CD4-positive, alpha-beta T cell (primary cell): ENCODE measurements at regions not wholly inside any gene's neighbourhood (a gene's known extent, or its start where the extent isn't known, plus 50 kb on each side); places are given as distances from the start of the nearest gene placed in this dataset.

ENCODE experiments used
- ATAC-seq: fragments of 200-7000 bp; cut with Tn5 transposase; one replicate; pipeline ENCODE4 v1.10.0; 2022; ENCODE audit warnings: mild to moderate bottlenecking; ENCODE audit not compliant: poor library complexity
- CTCF ChIA-PET: fragments of 350-600 bp; sonication (Branson Sonifier 250); formaldehyde crosslinking; loops from one replicate; lab custom pipeline; 2021; ENCODE audit warnings: antibody characterized with exemption, inconsistent platforms; lab: Charles Lee
- POLR2A ChIA-PET: fragments of 350-600 bp; sonication (Branson Sonifier 250); formaldehyde crosslinking; loops from one replicate; lab custom pipeline; 2021; ENCODE audit warnings: antibody characterized with exemption, inconsistent platforms; lab: Charles Lee
- DNase-seq, 14 experiments: peaks; one replicate each; pipeline ENCODE4 v3.0.0-alpha.2; 2013 to 2020; ENCODE audit warnings: mixed read lengths in 2 of 14
- H3K27ac ChIP-seq, 2 donors: one replicate each; pipeline versions ENCODE4 v1.5.1 to v1.7.0; 2013; ENCODE audit warnings: low read length in 2 of 2, low read depth in 1 of 2, mild to moderate bottlenecking in 1 of 2
- H3K27me3 ChIP-seq, 2 experiments: 1 replicate in 1 of 2; 2 replicates in 1 of 2; pipeline versions ENCODE4 v1.6.1 to v1.7.0; 2013; ENCODE audit warnings: low read length in 2 of 2, control low read depth in 1 of 2, mild to moderate bottlenecking in 1 of 2, moderate library complexity in 1 of 2; ENCODE audit not compliant: insufficient read depth in 2 of 2, control insufficient read depth in 1 of 2
- H3K36me3 ChIP-seq: one replicate; pipeline ENCODE4 v1.6.1; 2013; ENCODE audit warnings: low read length, control low read depth; ENCODE audit not compliant: insufficient read depth
- H3K4me1 ChIP-seq: one replicate; pipeline ENCODE4 v1.6.1; 2013; ENCODE audit warnings: low read length, control low read depth; ENCODE audit not compliant: insufficient read depth
- H3K4me3 ChIP-seq: one replicate; pipeline ENCODE4 v1.5.1; 2013; ENCODE audit warnings: mild to moderate bottlenecking, low read length, moderate library complexity
- H3K9me3 ChIP-seq, 2 experiments: 1 replicate in 1 of 2; 2 replicates in 1 of 2; pipeline versions ENCODE4 v1.6.1 to v1.7.0; 2013; ENCODE audit warnings: low read length in 2 of 2, mild to moderate bottlenecking in 2 of 2, control low read depth in 1 of 2, moderate library complexity in 1 of 2; ENCODE audit not compliant: control insufficient read depth in 1 of 2, insufficient read depth in 1 of 2
- H3K27ac Mint-ChIP-seq: one replicate; pipeline ENCODE4 v1.8.0; 2020; ENCODE audit warnings: mixed read lengths
- H3K27me3 Mint-ChIP-seq: one replicate; pipeline ENCODE4 v1.8.0; 2021; ENCODE audit warnings: mixed read lengths
- H3K36me3 Mint-ChIP-seq: one replicate; pipeline ENCODE4 v1.8.0; 2021; ENCODE audit warnings: low read depth, mixed read lengths
- H3K4me1 Mint-ChIP-seq: one replicate; pipeline ENCODE4 v1.8.0; 2021; ENCODE audit warnings: low read depth, mixed read lengths
- H3K4me3 Mint-ChIP-seq: one replicate; pipeline ENCODE4 v1.8.0; 2020; ENCODE audit warnings: mild to moderate bottlenecking, mixed read lengths
- H3K9me3 Mint-ChIP-seq: one replicate; pipeline ENCODE4 v1.8.0; 2020; ENCODE audit warnings: mixed read lengths
- CTCF ChIP-seq: fragments of 200-600 bp; IDR thresholded peaks from one replicate; pipeline ENCODE4 v1.8.0; 2022; ENCODE audit warnings: antibody characterized with exemption, mild to moderate bottlenecking
- intact Hi-C, 2 experiments: fragments of 100-400 bp; cut with DNase I in 1 of 2; cut with micrococcal nuclease in 1 of 2; formaldehyde crosslinking; loops; one replicate each; pipeline versions ENCODE4 v1.15.1 to v1.9.0; 2023 to 2025; cut with DNase I, micrococcal nuclease

- H3K9me3 Mint-ChIP-seq: no peaks in the 10 kb centered on the region
- Histone ChIP-seq H3K27ac (no peak overlapping the region), H3K4me3 (no peak overlapping the region), H3K36me3 (no peaks in the 10 kb centered on the region), H3K9me3 (no peaks in the 10 kb centered on the region), H3K27me3 (no peaks in the 10 kb centered on the region), H3K4me1 (no peaks in the 10 kb centered on the region)
- no peak overlapping the region for H3K27ac Mint-ChIP-seq
- DNase-seq: no peak
- CTCF ChIA-PET: no interaction called here
- no peaks in the 10 kb centered on the region for H3K4me1 Mint-ChIP-seq
- TF ChIP-seq CTCF: no peak
- H3K27me3 Mint-ChIP-seq: no peaks in the 10 kb centered on the region
- no peak overlapping the region for H3K4me3 Mint-ChIP-seq
- POLR2A ChIA-PET: no interaction called here
- intact Hi-C loops: no loop called here
- no peaks in the 10 kb centered on the region for H3K36me3 Mint-ChIP-seq
- ATAC-seq: no peak
These were observed 273.0 kb upstream of the SMC2 start for GRCh38 chr9:103821115-103821514.

- Histone ChIP-seq H3K9me3 (no peaks in the 10 kb centered on the region), H3K4me3 (no peak overlapping the region), H3K27me3 (no peaks in the 10 kb centered on the region), H3K4me1 (no peaks in the 10 kb centered on the region), H3K36me3 (no peaks in the 10 kb centered on the region), H3K27ac (no peak overlapping the region)
- ATAC-seq (no peak), DNase-seq (no peak)
- Mint-ChIP-seq H3K4me1 (no peaks in the 10 kb centered on the region), H3K4me3 (no peak overlapping the region), H3K27me3 (no peaks in the 10 kb centered on the region), H3K27ac (no peak overlapping the region), H3K36me3 (no peaks in the 10 kb centered on the region), H3K9me3 (peaks cover 3% of the 10 kb centered on the region)
- no peak for TF ChIP-seq CTCF
- ChIA-PET CTCF (no interaction called here), POLR2A (no interaction called here)
- intact Hi-C loops: no loop called here
These were observed 256.2 kb upstream of the SMC2 start for GRCh38 chr9:103837940-103838339.

GRCh38 chr9:103839197-103839596 is 254.9 kb upstream of the SMC2 start:
- TF ChIP-seq CTCF: no peak
- H3K9me3 Mint-ChIP-seq: peaks cover 6% of the 10 kb centered on the region

More at GRCh38 chr9:103839197-103839596, 254.9 kb upstream of the SMC2 start:
- Histone ChIP-seq H3K9me3 (no peaks in the 10 kb centered on the region), H3K4me3 (no peak overlapping the region), H3K36me3 (no peaks in the 10 kb centered on the region), H3K27me3 (no peaks in the 10 kb centered on the region), H3K4me1 (no peaks in the 10 kb centered on the region), H3K27ac (no peak overlapping the region)
- no peaks in the 10 kb centered on the region for H3K4me1 Mint-ChIP-seq
- H3K27me3 Mint-ChIP-seq: no peaks in the 10 kb centered on the region
- H3K27ac Mint-ChIP-seq: no peak overlapping the region
- DNase-seq: no peak
- intact Hi-C loops: no loop called here
- CTCF ChIA-PET: no interaction called here
- no peak for ATAC-seq
- no peaks in the 10 kb centered on the region for H3K36me3 Mint-ChIP-seq
- POLR2A ChIA-PET: no interaction called here
- H3K4me3 Mint-ChIP-seq: no peak overlapping the region
